ENCODE measurements at regions not wholly inside any gene's neighbourhood (a gene's known extent, or its start where the extent isn't known, plus 50 kb on each side); places are given as distances from the start of the nearest gene placed in this dataset.

GRCh38 chr6:167407239-167408064 lies 82.6 kb downstream of the TTLL2 start:
- Histone ChIP-seq H3K27ac (no peak overlapping the region), H3K4me3 (IDR thresholded peaks at IDR 0.05; ENCODE audit: insufficient read depth, low read depth, low read length) (no peak overlapping the region), H3K4me1 (ENCODE audit: low read depth, poor library complexity, severe bottlenecking) (no peaks in the 10 kb centered on the region), H2AFZ (ENCODE audit: low read depth) (no peak overlapping the region), H3K36me3 (ENCODE audit: insufficient read depth) (no peaks in the 10 kb centered on the region), H3K4me2 (no peak overlapping the region), H3K79me2 (ENCODE audit: insufficient read depth, low read depth) (no peaks in the 10 kb centered on the region), H3K9ac (no peak overlapping the region), H3K27me3 (ENCODE audit: insufficient read depth, low read depth) (no peaks in the 10 kb centered on the region), H4K20me1 (ENCODE audit: insufficient read depth) (no peaks in the 10 kb centered on the region)
- no peak for TF ChIP-seq CTCF (conservative IDR thresholded peaks at IDR 0.05; ENCODE audit: low read depth, low read length)

- Histone ChIP-seq H3K4me3 (IDR thresholded peaks at IDR 0.05; ENCODE audit: insufficient read depth, low read depth, low read length) (no peak overlapping the region), H3K4me1 (ENCODE audit: low read depth, poor library complexity, severe bottlenecking) (no peaks in the 10 kb centered on the region), H3K4me2 (no peak overlapping the region), H4K20me1 (ENCODE audit: insufficient read depth) (no peaks in the 10 kb centered on the region), H3K36me3 (ENCODE audit: insufficient read depth) (no peaks in the 10 kb centered on the region), H3K79me2 (ENCODE audit: insufficient read depth, low read depth) (no peaks in the 10 kb centered on the region), H3K27me3 (ENCODE audit: insufficient read depth, low read depth) (no peaks in the 10 kb centered on the region), H2AFZ (ENCODE audit: low read depth) (no peak overlapping the region), H3K9ac (no peak overlapping the region), H3K27ac (no peak overlapping the region)
- no peak for TF ChIP-seq CTCF (conservative IDR thresholded peaks at IDR 0.05; ENCODE audit: low read depth, low read length)
Observed at GRCh38 chr6:167408235-167408869, 83.5 kb downstream of the TTLL2 start.

GRCh38 chr6:167409079-167409478 lies 84.2 kb downstream of the TTLL2 start:
- no peak for TF ChIP-seq CTCF (conservative IDR thresholded peaks at IDR 0.05; ENCODE audit: low read depth, low read length)
- H3K4me3 ChIP-seq (IDR thresholded peaks at IDR 0.05; ENCODE audit: insufficient read depth, low read depth, low read length): no peak overlapping the region
- no peaks in the 10 kb centered on the region for H4K20me1 ChIP-seq (ENCODE audit: insufficient read depth)
- no peaks in the 10 kb centered on the region for H3K27me3 ChIP-seq (ENCODE audit: insufficient read depth, low read depth)
- no peak overlapping the region for H3K4me2 ChIP-seq
- H3K9ac ChIP-seq: no peak overlapping the region
- H3K27ac ChIP-seq: no peak overlapping the region
- no peak overlapping the region for H2AFZ ChIP-seq (ENCODE audit: low read depth)
- H3K79me2 ChIP-seq (ENCODE audit: insufficient read depth, low read depth): no peaks in the 10 kb centered on the region
- H3K4me1 ChIP-seq (ENCODE audit: low read depth, poor library complexity, severe bottlenecking): no peaks in the 10 kb centered on the region
- no peaks in the 10 kb centered on the region for H3K36me3 ChIP-seq (ENCODE audit: insufficient read depth)

GRCh38 chr6:167409694-167410093 lies 84.8 kb downstream of the TTLL2 start:
- Histone ChIP-seq H3K4me3 (IDR thresholded peaks at IDR 0.05; ENCODE audit: insufficient read depth, low read depth, low read length) (no peak overlapping the region), H3K79me2 (ENCODE audit: insufficient read depth, low read depth) (no peaks in the 10 kb centered on the region), H3K4me1 (ENCODE audit: low read depth, poor library complexity, severe bottlenecking) (no peaks in the 10 kb centered on the region), H3K36me3 (ENCODE audit: insufficient read depth) (no peaks in the 10 kb centered on the region), H3K4me2 (no peak overlapping the region), H3K9ac (no peak overlapping the region), H2AFZ (ENCODE audit: low read depth) (no peak overlapping the region), H3K27ac (no peak overlapping the region), H3K27me3 (ENCODE audit: insufficient read depth, low read depth) (no peaks in the 10 kb centered on the region), H4K20me1 (ENCODE audit: insufficient read depth) (no peaks in the 10 kb centered on the region)
- no peak for TF ChIP-seq CTCF (conservative IDR thresholded peaks at IDR 0.05; ENCODE audit: low read depth, low read length)

Data from KMS-11 (cell line).